Erythroblast (primary cell): ENCODE measurements at regions not wholly inside any gene's neighbourhood (a gene's known extent, or its start where the extent isn't known, plus 50 kb on each side); places are given as distances from the start of the nearest gene placed in this dataset.

Experiments
- GATA1 ChIP-seq: IDR thresholded peaks from 2 replicates; pipeline ENCODE4 v1.6.1; 2011; ENCODE audit warnings: low read depth, mild to moderate bottlenecking, control low read depth, low read length, moderate library complexity
- POLR2A ChIP-seq: IDR thresholded peaks from 2 replicates; pipeline ENCODE4 v1.6.1; 2011; ENCODE audit warnings: mild to moderate bottlenecking, low read length

GRCh38 chr18:41569867-41570266 lies 385.2 kb upstream of the PIK3C3 start:
- TF ChIP-seq POLR2A, result no peak
- TF ChIP-seq GATA1, result no peak
